ENCODE measurements at regions not wholly inside any gene's neighbourhood (a gene's known extent, or its start where the extent isn't known, plus 50 kb on each side); places are given as distances from the start of the nearest gene placed in this dataset.

DNA sequence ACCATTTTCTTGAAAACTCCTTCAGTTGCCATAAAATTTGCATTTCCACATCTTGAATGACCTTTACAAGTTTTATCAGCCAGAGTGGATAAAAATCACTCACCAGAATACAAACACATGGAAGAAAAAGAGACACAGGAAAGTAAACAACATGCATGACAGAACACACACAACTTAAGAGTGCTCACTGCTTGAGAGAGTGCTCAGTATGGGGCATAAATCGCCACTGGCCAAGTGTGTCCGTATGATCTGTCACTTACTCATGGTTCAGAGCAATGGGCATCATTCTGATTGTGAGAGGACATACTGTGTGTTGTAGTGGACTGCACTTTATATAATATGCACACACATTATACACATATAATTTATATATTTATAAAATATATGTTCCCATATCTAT lies 155.6 kb upstream of the NTRK2 start:
- no peak overlapping the region for H3K4me3 ChIP-seq (replicated peaks in 1 of 3; ENCODE audit: insufficient read depth in 1 of 3, low read depth in 2 of 3, low read length in 3 of 3)
- DNase-seq (ENCODE audit: low spot score) (no peak), ATAC-seq (no peak), FAIRE-seq (no peak)
- POLR2A ChIA-PET = no interaction called here
- no peaks in the 10 kb centered on the region for H3K36me3 ChIP-seq (replicated peaks in 1 of 2; ENCODE audit: control insufficient read depth in 1 of 2, insufficient read depth in 2 of 2, low read length in 2 of 2)
- CTCF ChIA-PET (ENCODE audit: low intra/inter-chr PET ratio, low total read pairs) = no interaction called here
- no TSS peak for BruUV-seq (replicated peaks)
- 0% methylated on average over 2 of the region's 2 CpGs for WGBS (ENCODE audit: low lambda C conversion rate)
- in situ Hi-C loops (cut with HindIII; ENCODE audit: extremely low pct_ligation_motif_present, low pct_unique_long_range_greater_than_20kb) = no loop called here
- no peak for TF ChIP-seq ZNF790 (CRISPR knock-in tag; IDR thresholded peaks at IDR 0.05; ENCODE audit: borderline replicate concordance)
- no peak for TF ChIP-seq GABPB1 (CRISPR knock-in tag; IDR thresholded peaks at IDR 0.05)
- TF ChIP-seq RARA (CRISPR knock-in tag; IDR thresholded peaks at IDR 0.05) = no peak
- no peak for TF ChIP-seq ZNF615 (CRISPR knock-in tag; IDR thresholded peaks at IDR 0.05; ENCODE audit: borderline replicate concordance)
- TF ChIP-seq, protein P1, sequence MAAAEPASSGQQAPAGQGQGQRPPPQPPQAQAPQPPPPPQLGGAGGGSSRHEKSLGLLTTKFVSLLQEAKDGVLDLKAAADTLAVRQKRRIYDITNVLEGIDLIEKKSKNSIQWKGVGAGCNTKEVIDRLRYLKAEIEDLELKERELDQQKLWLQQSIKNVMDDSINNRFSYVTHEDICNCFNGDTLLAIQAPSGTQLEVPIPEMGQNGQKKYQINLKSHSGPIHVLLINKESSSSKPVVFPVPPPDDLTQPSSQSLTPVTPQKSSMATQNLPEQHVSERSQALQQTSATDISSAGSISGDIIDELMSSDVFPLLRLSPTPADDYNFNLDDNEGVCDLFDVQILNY (CRISPR knock-in tag; conservative IDR thresholded peaks at IDR 0.05) = no peak
- TF ChIP-seq RFX3 (CRISPR knock-in tag; IDR thresholded peaks at IDR 0.05) = no peak
- no peaks in the 10 kb centered on the region for H3K79me2 ChIP-seq (ENCODE audit: insufficient read depth, low read length)
- no peaks in the 10 kb centered on the region for H4K20me1 ChIP-seq (ENCODE audit: insufficient read depth, low read length)
- no peaks in the 10 kb centered on the region for H3K4me1 ChIP-seq (ENCODE audit: insufficient read depth, low read length)
- H3K27me3 ChIP-seq (ENCODE audit: control insufficient read depth in 1 of 2, insufficient read depth in 2 of 2, low read length in 2 of 2) = no peaks in the 10 kb centered on the region
- no peak overlapping the region for H3K4me2 ChIP-seq (ENCODE audit: low read depth, low read length)
- intact Hi-C loops (cut with micrococcal nuclease; ENCODE audit: unreplicated experiment) = no loop called here
- H3K9ac ChIP-seq (ENCODE audit: insufficient read depth, low read depth, low read length) = no peak overlapping the region
- no peak overlapping the region for H3K27ac ChIP-seq (ENCODE audit: extremely low read length, insufficient read depth, low read length)
- no peaks in the 10 kb centered on the region for H3K9me3 ChIP-seq (ENCODE audit: low read length)
- no peak overlapping the region for H2AFZ ChIP-seq (ENCODE audit: low read length)

- no peaks in the 10 kb centered on the region for H3K36me3 ChIP-seq (replicated peaks in 1 of 2; ENCODE audit: control insufficient read depth in 1 of 2, insufficient read depth in 2 of 2, low read length in 2 of 2)
- POLR2A ChIA-PET = no interaction called here
- no peak overlapping the region for H3K9ac ChIP-seq (ENCODE audit: insufficient read depth, low read depth, low read length)
- no peaks in the 10 kb centered on the region for H3K79me2 ChIP-seq (ENCODE audit: insufficient read depth, low read length)
- BruUV-seq (replicated peaks) = no TSS peak
- H3K4me3 ChIP-seq (replicated peaks in 1 of 3; ENCODE audit: insufficient read depth in 1 of 3, low read depth in 2 of 3, low read length in 3 of 3) = no peak overlapping the region
- no peak overlapping the region for H3K4me2 ChIP-seq (ENCODE audit: low read depth, low read length)
- intact Hi-C loops (cut with micrococcal nuclease; ENCODE audit: unreplicated experiment) (no loop called here), in situ Hi-C loops (cut with HindIII; ENCODE audit: extremely low pct_ligation_motif_present, low pct_unique_long_range_greater_than_20kb) (no loop called here)
- TF ChIP-seq ZKSCAN5 (CRISPR knock-in tag; IDR thresholded peaks at IDR 0.05) (no peak), ZNF354B (CRISPR knock-in tag; IDR thresholded peaks at IDR 0.05) (no peak)
- DNase-seq (ENCODE audit: low spot score) = no peak
- FAIRE-seq = no peak
- H3K4me1 ChIP-seq (ENCODE audit: insufficient read depth, low read length) = no peaks in the 10 kb centered on the region
- H3K27ac ChIP-seq (ENCODE audit: extremely low read length, insufficient read depth, low read length) = no peak overlapping the region
- H3K9me3 ChIP-seq (ENCODE audit: low read length) = no peaks in the 10 kb centered on the region
- CTCF ChIA-PET (ENCODE audit: low intra/inter-chr PET ratio, low total read pairs) = no interaction called here
- no peaks in the 10 kb centered on the region for H4K20me1 ChIP-seq (ENCODE audit: insufficient read depth, low read length)
- no peak for ATAC-seq
- no peaks in the 10 kb centered on the region for H3K27me3 ChIP-seq (ENCODE audit: control insufficient read depth in 1 of 2, insufficient read depth in 2 of 2, low read length in 2 of 2)
- no peak overlapping the region for H2AFZ ChIP-seq (ENCODE audit: low read length)
- WGBS (ENCODE audit: low lambda C conversion rate) = 1% methylated on average over 5 of the region's 5 CpGs
These were observed 155.1 kb upstream of the NTRK2 start for GRCh38 chr9:84514421-84514820.

Data from HepG2 (cell line).